ENCODE measurements at regions not wholly inside any gene's neighbourhood (a gene's known extent, or its start where the extent isn't known, plus 50 kb on each side); places are given as distances from the start of the nearest gene placed in this dataset.

GRCh38 chr7:149615690-149616270 is 118.2 kb upstream of the ZNF746 start:
- no peak overlapping the region for H3K4me3 ChIP-seq
- intact Hi-C loops (cut with DNase I; ENCODE audit: low total_unique reads) (no loop called here), in situ Hi-C loops (cut with MboI; ENCODE audit: low sequenced_read_pairs in 4 of 4) (no loop called here)
- ATAC-seq: no peak
- TF ChIP-seq POLR2A (IDR thresholded peaks at IDR 0.05): no peak
- TF ChIP-seq, protein P1, sequence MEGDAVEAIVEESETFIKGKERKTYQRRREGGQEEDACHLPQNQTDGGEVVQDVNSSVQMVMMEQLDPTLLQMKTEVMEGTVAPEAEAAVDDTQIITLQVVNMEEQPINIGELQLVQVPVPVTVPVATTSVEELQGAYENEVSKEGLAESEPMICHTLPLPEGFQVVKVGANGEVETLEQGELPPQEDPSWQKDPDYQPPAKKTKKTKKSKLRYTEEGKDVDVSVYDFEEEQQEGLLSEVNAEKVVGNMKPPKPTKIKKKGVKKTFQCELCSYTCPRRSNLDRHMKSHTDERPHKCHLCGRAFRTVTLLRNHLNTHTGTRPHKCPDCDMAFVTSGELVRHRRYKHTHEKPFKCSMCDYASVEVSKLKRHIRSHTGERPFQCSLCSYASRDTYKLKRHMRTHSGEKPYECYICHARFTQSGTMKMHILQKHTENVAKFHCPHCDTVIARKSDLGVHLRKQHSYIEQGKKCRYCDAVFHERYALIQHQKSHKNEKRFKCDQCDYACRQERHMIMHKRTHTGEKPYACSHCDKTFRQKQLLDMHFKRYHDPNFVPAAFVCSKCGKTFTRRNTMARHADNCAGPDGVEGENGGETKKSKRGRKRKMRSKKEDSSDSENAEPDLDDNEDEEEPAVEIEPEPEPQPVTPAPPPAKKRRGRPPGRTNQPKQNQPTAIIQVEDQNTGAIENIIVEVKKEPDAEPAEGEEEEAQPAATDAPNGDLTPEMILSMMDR (IDR thresholded peaks at IDR 0.05 in 4 of 5, conservative IDR thresholded peaks at IDR 0.05 in 1 of 5): no peak
- no peaks in the 10 kb centered on the region for H3K9me3 ChIP-seq
- no peak for DNase-seq
- no peaks in the 10 kb centered on the region for H3K27me3 ChIP-seq
- peaks cover 2 to 4% of the 10 kb centered on the region in 2 donors for H3K4me1 ChIP-seq
- H3K27ac ChIP-seq: no peak overlapping the region
- H3K36me3 ChIP-seq: peaks cover 2 to 77% of the 10 kb centered on the region in 2 donors

DNA sequence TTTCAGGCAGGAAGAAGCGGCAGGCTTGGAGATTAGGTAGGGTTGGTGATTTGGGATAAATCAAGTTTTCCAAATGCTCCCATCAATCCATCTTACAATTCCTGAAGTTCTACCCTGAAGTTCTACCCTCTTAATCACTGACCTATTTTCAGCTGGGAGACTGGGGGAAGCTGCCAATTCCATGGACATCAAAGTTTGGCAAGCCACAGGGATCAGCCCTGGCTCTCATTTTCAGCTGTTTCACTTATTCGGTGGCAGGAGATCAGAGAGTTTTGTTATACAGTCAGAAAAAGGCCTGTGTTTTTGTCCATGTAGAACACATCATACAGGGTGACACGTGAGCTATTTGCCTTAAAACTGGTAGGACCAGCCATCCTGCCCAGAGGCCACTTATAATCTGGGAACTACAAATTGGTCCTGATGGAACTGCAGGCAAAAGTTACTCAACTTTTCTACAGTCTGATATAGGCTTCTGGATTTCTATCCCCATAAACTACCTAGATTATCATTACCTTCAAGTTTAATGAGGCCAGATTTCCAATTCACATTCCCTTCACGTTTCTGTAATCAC is 112.9 kb upstream of the ZNF746 start:
- peak; percentile 76 to 86 for ATAC-seq
- H3K27me3 ChIP-seq: no peaks in the 10 kb centered on the region
- H3K9me3 ChIP-seq: no peaks in the 10 kb centered on the region
- peak in 1 of 2 donors; percentile 46 for DNase-seq
- peaks cover 0 to 41% of the 10 kb centered on the region in 2 donors for H3K36me3 ChIP-seq
- no peak overlapping the region for H3K4me3 ChIP-seq
- intact Hi-C loops (cut with DNase I; ENCODE audit: low total_unique reads) (no loop called here), in situ Hi-C loops (cut with MboI; ENCODE audit: low sequenced_read_pairs in 4 of 4) (no loop called here)
- peaks cover 10 to 11% of the 10 kb centered on the region in 2 donors for H3K4me1 ChIP-seq
- peak overlapping the region; percentile 2 to 13 (median 10) for H3K27ac ChIP-seq
- TF ChIP-seq POLR2A (IDR thresholded peaks at IDR 0.05): no peak
- TF ChIP-seq, protein P1 (IDR thresholded peaks at IDR 0.05 in 4 of 5, conservative IDR thresholded peaks at IDR 0.05 in 1 of 5): no peak

DNA sequence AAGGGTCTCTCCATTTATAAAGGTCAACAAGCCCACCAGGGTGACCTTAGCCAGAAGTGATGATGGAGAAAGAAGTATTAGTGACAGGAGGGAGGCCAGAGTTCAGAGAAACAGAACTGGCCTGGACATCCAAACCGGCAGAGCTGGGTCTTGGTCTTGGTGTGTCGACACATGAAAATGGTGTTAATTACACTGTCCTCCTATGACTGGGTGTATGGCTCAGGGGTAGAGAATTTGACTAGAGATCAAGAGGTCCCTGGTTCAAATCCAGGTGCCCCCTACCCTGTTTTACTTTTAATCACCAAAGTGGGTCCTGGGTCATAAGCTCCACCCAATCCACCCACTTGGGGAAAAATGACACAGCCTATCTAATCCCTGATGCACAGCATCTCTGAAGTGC is 110.6 kb upstream of the ZNF746 start:
- intact Hi-C loops (cut with DNase I; ENCODE audit: low total_unique reads): no loop called here
- Histone ChIP-seq H3K27me3 (no peaks in the 10 kb centered on the region), H3K9me3 (no peaks in the 10 kb centered on the region), H3K27ac (no peak overlapping the region), H3K4me1 (peaks cover 10 to 11% of the 10 kb centered on the region in 2 donors), H3K36me3 (peaks cover 0 to 27% of the 10 kb centered on the region in 2 donors), H3K4me3 (no peak overlapping the region)
- no peak for ATAC-seq
- no peak for DNase-seq
- in situ Hi-C loops (cut with MboI; ENCODE audit: low sequenced_read_pairs in 4 of 4): no loop called here
- TF ChIP-seq POLR2A (IDR thresholded peaks at IDR 0.05): no peak
- TF ChIP-seq, protein P1 (IDR thresholded peaks at IDR 0.05 in 4 of 5, conservative IDR thresholded peaks at IDR 0.05 in 1 of 5): no peak

DNA sequence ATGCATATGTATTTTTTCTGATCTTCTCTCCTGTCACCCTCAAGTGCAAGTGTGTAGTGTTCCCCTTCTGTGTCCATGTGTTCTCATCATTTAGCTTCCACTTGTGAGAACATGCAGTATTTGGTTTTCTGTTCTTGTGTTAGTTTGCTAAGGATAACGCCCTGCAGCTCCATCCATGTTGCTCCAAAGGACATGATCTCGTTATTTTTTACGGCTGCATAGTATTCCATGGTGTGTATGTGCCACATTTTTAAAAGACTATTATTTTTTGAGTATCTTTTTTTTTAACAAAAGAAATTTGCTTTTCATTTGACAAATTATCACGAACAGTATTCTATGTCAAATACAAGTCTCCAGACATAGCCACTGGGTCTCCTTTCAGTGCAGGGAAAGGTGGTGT is 110.1 kb upstream of the ZNF746 start:
- Histone ChIP-seq H3K4me1 (peaks cover 10 to 11% of the 10 kb centered on the region in 2 donors), H3K9me3 (no peaks in the 10 kb centered on the region), H3K27me3 (no peaks in the 10 kb centered on the region), H3K36me3 (peaks cover 0 to 24% of the 10 kb centered on the region in 2 donors), H3K4me3 (no peak overlapping the region), H3K27ac (no peak overlapping the region)
- TF ChIP-seq, protein P1 (IDR thresholded peaks at IDR 0.05 in 4 of 5, conservative IDR thresholded peaks at IDR 0.05 in 1 of 5): no peak
- no peak for TF ChIP-seq POLR2A (IDR thresholded peaks at IDR 0.05)
- DNase-seq (no peak), ATAC-seq (no peak)
- intact Hi-C loops (cut with DNase I; ENCODE audit: low total_unique reads) (no loop called here), in situ Hi-C loops (cut with MboI; ENCODE audit: low sequenced_read_pairs in 4 of 4) (no loop called here)

Measured in gastrocnemius medialis (tissue), 4 donors.